ENCODE measurements at regions not wholly inside any gene's neighbourhood (a gene's known extent, or its start where the extent isn't known, plus 50 kb on each side); places are given as distances from the start of the nearest gene placed in this dataset.

DNA sequence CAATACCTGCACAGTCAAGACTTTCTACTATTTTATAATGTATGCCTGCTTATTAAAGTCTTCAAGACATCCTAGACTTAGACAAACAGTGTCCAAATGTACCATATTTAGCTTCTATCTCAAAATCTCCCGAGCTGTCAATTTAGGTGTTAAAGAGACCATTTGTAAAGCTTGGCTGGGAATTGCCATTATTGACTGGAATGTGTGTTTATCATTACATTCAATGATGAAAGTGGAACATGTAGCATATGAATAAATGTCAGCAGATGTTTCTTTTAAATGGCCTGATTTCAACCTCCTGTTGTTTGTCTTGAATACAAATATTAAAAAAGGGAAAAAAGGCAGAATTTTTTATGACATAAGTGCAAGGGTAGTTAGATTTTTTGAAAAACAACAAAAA, 572.3 kb downstream of the PRKD1 start:
- TF ChIP-seq CREB1 (CRISPR knock-in tag; IDR thresholded peaks at IDR 0.05) (no peak), FOXP1 (CRISPR knock-in tag; IDR thresholded peaks at IDR 0.05; ENCODE audit: borderline replicate concordance) (no peak), ERG (CRISPR knock-in tag; IDR thresholded peaks at IDR 0.05) (no peak), ZNF396 (CRISPR knock-in tag; IDR thresholded peaks at IDR 0.05; ENCODE audit: borderline replicate concordance) (no peak), SOX15 (CRISPR knock-in tag; IDR thresholded peaks at IDR 0.05) (no peak), ZNF232 (CRISPR knock-in tag; IDR thresholded peaks at IDR 0.05) (no peak), CREM (CRISPR knock-in tag; IDR thresholded peaks at IDR 0.05) (no peak)
- TF ChIP-seq, protein P1, sequence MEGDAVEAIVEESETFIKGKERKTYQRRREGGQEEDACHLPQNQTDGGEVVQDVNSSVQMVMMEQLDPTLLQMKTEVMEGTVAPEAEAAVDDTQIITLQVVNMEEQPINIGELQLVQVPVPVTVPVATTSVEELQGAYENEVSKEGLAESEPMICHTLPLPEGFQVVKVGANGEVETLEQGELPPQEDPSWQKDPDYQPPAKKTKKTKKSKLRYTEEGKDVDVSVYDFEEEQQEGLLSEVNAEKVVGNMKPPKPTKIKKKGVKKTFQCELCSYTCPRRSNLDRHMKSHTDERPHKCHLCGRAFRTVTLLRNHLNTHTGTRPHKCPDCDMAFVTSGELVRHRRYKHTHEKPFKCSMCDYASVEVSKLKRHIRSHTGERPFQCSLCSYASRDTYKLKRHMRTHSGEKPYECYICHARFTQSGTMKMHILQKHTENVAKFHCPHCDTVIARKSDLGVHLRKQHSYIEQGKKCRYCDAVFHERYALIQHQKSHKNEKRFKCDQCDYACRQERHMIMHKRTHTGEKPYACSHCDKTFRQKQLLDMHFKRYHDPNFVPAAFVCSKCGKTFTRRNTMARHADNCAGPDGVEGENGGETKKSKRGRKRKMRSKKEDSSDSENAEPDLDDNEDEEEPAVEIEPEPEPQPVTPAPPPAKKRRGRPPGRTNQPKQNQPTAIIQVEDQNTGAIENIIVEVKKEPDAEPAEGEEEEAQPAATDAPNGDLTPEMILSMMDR (IDR thresholded peaks at IDR 0.05) = no peak
- TF ChIP-seq, protein P2, sequence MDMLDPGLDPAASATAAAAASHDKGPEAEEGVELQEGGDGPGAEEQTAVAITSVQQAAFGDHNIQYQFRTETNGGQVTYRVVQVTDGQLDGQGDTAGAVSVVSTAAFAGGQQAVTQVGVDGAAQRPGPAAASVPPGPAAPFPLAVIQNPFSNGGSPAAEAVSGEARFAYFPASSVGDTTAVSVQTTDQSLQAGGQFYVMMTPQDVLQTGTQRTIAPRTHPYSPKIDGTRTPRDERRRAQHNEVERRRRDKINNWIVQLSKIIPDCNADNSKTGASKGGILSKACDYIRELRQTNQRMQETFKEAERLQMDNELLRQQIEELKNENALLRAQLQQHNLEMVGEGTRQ (CRISPR knock-in tag; IDR thresholded peaks at IDR 0.05) = no peak
- TF ChIP-seq, protein P3, sequence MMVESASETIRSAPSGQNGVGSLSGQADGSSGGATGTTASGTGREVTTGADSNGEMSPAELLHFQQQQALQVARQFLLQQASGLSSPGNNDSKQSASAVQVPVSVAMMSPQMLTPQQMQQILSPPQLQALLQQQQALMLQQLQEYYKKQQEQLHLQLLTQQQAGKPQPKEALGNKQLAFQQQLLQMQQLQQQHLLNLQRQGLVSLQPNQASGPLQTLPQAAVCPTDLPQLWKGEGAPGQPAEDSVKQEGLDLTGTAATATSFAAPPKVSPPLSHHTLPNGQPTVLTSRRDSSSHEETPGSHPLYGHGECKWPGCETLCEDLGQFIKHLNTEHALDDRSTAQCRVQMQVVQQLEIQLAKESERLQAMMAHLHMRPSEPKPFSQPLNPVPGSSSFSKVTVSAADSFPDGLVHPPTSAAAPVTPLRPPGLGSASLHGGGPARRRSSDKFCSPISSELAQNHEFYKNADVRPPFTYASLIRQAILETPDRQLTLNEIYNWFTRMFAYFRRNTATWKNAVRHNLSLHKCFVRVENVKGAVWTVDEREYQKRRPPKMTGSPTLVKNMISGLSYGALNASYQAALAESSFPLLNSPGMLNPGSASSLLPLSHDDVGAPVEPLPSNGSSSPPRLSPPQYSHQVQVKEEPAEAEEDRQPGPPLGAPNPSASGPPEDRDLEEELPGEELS (CRISPR knock-in tag; IDR thresholded peaks at IDR 0.05) = no peak

Data from WTC11 (cell line).